Suprapubic skin (tissue), 3 donors: ENCODE measurements at regions not wholly inside any gene's neighbourhood (a gene's known extent, or its start where the extent isn't known, plus 50 kb on each side); places are given as distances from the start of the nearest gene placed in this dataset.

ENCODE experiments used
- CTCF ChIP-seq, 2 donors: fragments of 200-600 bp in 1 of 2; fragments of 450-650 bp in 1 of 2; sonication (generic) in 1 of 2; IDR thresholded peaks; one replicate each; pipeline ENCODE4 v1.5.1; 2016 to 2019; ENCODE audit warnings: antibody characterized with exemption in 2 of 2, mild to moderate bottlenecking in 1 of 2, moderate library complexity in 1 of 2
- POLR2A ChIP-seq, 2 donors: fragments of 450-650 bp; IDR thresholded peaks; one replicate each; pipeline ENCODE4 v1.6.1; 2017; ENCODE audit warnings: antibody characterized with exemption in 2 of 2, mild to moderate bottlenecking in 2 of 2, moderate library complexity in 2 of 2

GRCh38 chr5:98106116-98107031 lies 667.1 kb upstream of the RGMB start:
- TF ChIP-seq CTCF (IDR thresholded peaks at IDR 0.05) (no peak), POLR2A (IDR thresholded peaks at IDR 0.05) (no peak)
